H1 (cell line): ENCODE measurements at regions not wholly inside any gene's neighbourhood (a gene's known extent, or its start where the extent isn't known, plus 50 kb on each side); places are given as distances from the start of the nearest gene placed in this dataset.
"Not testable (repeated sequence)": the region's sequence is repeated elsewhere in the genome, so short reads cannot be mapped to it uniquely, and the experiment has no call there.

Source experiments
- CTCF ChIP-seq, 3 experiments: IDR thresholded peaks; 1 replicate in 2 of 3; 2 replicates in 1 of 3; pipeline versions ENCODE4 v1.5.1 to v1.6.1; 2011; ENCODE audit warnings: low read length in 3 of 3, mild to moderate bottlenecking in 3 of 3, inconsistent platforms in 2 of 3, low read depth in 1 of 3, moderate library complexity in 1 of 3; ENCODE audit not compliant: insufficient read depth in 1 of 3; ENCODE audit errors: control extremely low read depth in 1 of 3
- EGR1 ChIP-seq: IDR thresholded peaks from 2 replicates; pipeline ENCODE4 v1.6.1; 2011; ENCODE audit warnings: low read depth, low read length, borderline replicate concordance
- EP300 ChIP-seq, 2 experiments: IDR thresholded peaks; 1 replicate in 1 of 2; 2 replicates in 1 of 2; pipeline ENCODE4 v1.6.1; 2011 to 2012; ENCODE audit warnings: low read depth in 2 of 2, low read length in 2 of 2, mild to moderate bottlenecking in 2 of 2, borderline replicate concordance in 1 of 2, inconsistent platforms in 1 of 2, moderate library complexity in 1 of 2
- MAX ChIP-seq: IDR thresholded peaks from 2 replicates; pipeline ENCODE4 v1.6.1; 2012; ENCODE audit warnings: inconsistent platforms
- POLR2A ChIP-seq, 2 experiments: IDR thresholded peaks; 1 replicate in 1 of 2; 2 replicates in 1 of 2; pipeline ENCODE4 v1.6.1; 2011; ENCODE audit warnings: low read depth in 2 of 2, low read length in 2 of 2, mild to moderate bottlenecking in 2 of 2; ENCODE audit errors: control extremely low read depth in 1 of 2
- POLR2AphosphoS5 ChIP-seq: IDR thresholded peaks from 2 replicates; pipeline ENCODE4 v1.6.1; 2011; ENCODE audit warnings: low read depth, low read length
- TCF12 ChIP-seq: IDR thresholded peaks from 2 replicates; pipeline ENCODE4 v1.6.1; 2011; ENCODE audit warnings: low read depth, mild to moderate bottlenecking, low read length

GRCh38 chr3:172579753-172580152 lies 56.5 kb upstream of the TNFSF10 start:
- not testable (repeated sequence) for TF ChIP-seq EP300 (IDR thresholded peaks at IDR 0.05; ENCODE audit: borderline replicate concordance in 1 of 2, low read depth in 2 of 2, low read length in 2 of 2); CTCF (IDR thresholded peaks at IDR 0.05; ENCODE audit: control extremely low read depth in 1 of 3, insufficient read depth in 1 of 3, low read depth in 1 of 3, low read length in 3 of 3); EGR1; MAX; TCF12; POLR2AphosphoS5; POLR2A (IDR thresholded peaks at IDR 0.05; ENCODE audit: control extremely low read depth in 1 of 2, low read depth in 2 of 2, low read length in 2 of 2)
